HepG2 (cell line): ENCODE measurements at regions not wholly inside any gene's neighbourhood (a gene's known extent, or its start where the extent isn't known, plus 50 kb on each side); places are given as distances from the start of the nearest gene placed in this dataset.

ENCODE experiments used
- DNMT3B ChIP-seq: conservative IDR thresholded peaks from 2 replicates; pipeline ENCODE4 v1.6.1; 2016; ENCODE audit warnings: missing biosample characterization, control low read depth
- MAFF ChIP-seq: IDR thresholded peaks from 2 replicates; pipeline ENCODE4 v1.6.1; 2011; ENCODE audit warnings: low read depth, low read length, improper control_type of control experiment
- SMC3 ChIP-seq: IDR thresholded peaks from 2 replicates; pipeline ENCODE4 v1.6.1; 2011; ENCODE audit warnings: low read length, improper control_type of control experiment
- ZNF33B ChIP-seq: sonication (generic); formaldehyde crosslinking; IDR thresholded peaks from 2 replicates; pipeline ENCODE4 v1.5.1; 2020; ENCODE audit warnings: mild to moderate bottlenecking, missing genetic modification reagents
- ZNF543 ChIP-seq: sonication (generic); formaldehyde crosslinking; IDR thresholded peaks from 2 replicates; pipeline ENCODE4 v1.4.0; 2020; ENCODE audit warnings: mild to moderate bottlenecking, missing genetic modification reagents
- TF ChIP-seq, protein P1 (sequence below): IDR thresholded peaks from 2 replicates; pipeline ENCODE4 v1.6.1; 2016; ENCODE audit warnings: missing biosample characterization, missing genetic modification reagents, low read depth
- TF ChIP-seq, protein P2 (sequence below): sonication (generic); formaldehyde crosslinking; IDR thresholded peaks from 2 replicates; pipeline ENCODE4 v1.8.1; 2023; ENCODE audit warnings: mild to moderate bottlenecking, missing genetic modification reagents

DNA sequence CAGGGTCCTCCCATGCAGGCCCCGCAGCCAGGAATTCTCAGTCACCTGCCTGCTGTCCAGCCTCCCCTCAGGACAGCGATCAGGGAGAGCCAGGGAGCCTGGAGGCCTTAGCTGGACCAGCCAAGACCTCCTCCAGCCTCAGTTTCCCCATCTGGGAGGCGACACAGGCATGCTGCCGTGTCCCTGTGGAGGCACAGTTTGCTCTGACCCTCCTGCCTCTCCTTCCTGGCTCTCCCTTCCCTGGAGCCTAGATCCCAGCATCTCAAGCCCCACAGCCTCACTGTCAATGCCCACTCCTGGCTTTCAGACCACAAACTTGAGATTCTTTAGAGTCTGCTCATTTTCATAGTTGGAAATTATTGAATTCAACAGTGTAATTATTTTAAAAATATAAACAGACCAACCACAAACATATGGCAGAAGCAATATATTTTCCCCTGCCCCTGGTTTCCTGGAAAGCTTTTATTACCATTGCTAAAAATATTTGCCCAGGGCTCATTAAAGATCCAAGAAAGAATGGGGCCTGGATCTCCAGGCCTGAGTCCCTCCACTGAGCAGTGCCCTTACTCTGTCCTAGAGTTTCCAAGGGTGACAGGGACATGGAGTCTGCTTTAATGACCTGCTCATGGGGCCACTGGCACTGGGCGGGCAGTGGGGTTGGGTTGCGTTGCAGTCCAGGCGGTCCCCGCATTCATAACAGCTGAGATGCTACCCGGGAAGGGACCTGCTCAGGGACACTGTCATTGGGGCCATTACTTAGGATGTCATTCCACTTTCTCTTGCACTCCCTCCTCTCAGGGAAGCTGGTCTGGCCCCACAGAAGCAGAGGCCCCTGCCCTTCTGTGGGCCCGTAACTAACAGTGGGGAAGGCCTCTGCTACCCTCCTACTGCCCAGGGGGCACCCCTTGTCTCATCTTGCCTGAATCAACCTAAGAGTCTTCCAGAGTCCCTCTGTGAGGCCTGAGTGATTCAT is 81.6 kb upstream of the CHST15 start:
- TF ChIP-seq SMC3 = no peak
- TF ChIP-seq, protein P1, sequence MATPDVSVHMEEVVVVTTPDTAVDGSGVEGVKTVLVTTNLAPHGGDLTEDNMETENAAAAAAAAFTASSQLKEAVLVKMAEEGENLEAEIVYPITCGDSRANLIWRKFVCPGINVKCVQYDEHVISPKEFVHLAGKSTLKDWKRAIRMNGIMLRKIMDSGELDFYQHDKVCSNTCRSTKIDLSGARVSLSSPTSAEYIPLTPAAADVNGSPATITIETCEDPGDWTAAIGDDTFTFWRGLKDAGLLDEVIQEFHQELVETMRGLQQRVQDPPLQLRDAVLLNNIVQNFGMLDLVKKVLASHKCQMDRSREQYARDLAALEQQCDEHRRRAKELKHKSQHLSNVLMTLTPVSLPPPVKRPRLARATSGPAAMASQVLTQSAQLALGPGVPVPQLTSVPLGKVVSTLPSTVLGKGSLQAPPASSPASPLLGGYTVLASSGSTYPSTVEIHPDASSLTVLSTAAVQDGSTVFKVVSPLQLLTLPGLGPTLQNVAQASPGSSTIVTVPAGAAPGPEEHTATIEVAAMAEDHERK (CRISPR knock-in tag) = no peak
- TF ChIP-seq ZNF33B (CRISPR knock-in tag) = no peak
- no peak for TF ChIP-seq ZNF543 (CRISPR knock-in tag)
- no peak for TF ChIP-seq MAFF
- TF ChIP-seq, protein P2, sequence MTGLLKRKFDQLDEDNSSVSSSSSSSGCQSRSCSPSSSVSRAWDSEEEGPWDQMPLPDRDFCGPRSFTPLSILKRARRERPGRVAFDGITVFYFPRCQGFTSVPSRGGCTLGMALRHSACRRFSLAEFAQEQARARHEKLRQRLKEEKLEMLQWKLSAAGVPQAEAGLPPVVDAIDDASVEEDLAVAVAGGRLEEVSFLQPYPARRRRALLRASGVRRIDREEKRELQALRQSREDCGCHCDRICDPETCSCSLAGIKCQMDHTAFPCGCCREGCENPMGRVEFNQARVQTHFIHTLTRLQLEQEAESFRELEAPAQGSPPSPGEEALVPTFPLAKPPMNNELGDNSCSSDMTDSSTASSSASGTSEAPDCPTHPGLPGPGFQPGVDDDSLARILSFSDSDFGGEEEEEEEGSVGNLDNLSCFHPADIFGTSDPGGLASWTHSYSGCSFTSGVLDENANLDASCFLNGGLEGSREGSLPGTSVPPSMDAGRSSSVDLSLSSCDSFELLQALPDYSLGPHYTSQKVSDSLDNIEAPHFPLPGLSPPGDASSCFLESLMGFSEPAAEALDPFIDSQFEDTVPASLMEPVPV (CRISPR knock-in tag) = no peak
- TF ChIP-seq DNMT3B (CRISPR knock-in tag) = no peak
